MCF 10A (cell line): ENCODE measurements at regions not wholly inside any gene's neighbourhood (a gene's known extent, or its start where the extent isn't known, plus 50 kb on each side); places are given as distances from the start of the nearest gene placed in this dataset.

Experiments
- BruUV-seq: library from RNA; stranded (reverse); fragments of 400-500 nt; replicated peaks from 2 replicates; lab custom pipeline; 2021; lab: Mats Ljungman, UMichigan
- CTCF ChIA-PET: fragments of 300-600 bp; sonication (Branson Sonifier 250); formaldehyde crosslinking; extraction: SDS; loops from one replicate; lab custom pipeline; 2021; ENCODE audit warnings: antibody characterized with exemption, inconsistent platforms; lab: Yijun Ruan, JAX
- POLR2A ChIA-PET: fragments of 300-600, 350-650 bp; sonication (Branson Sonifier 250); formaldehyde crosslinking; extraction: SDS; loops from one replicate; lab custom pipeline; 2020; ENCODE audit warnings: antibody characterized with exemption, inconsistent platforms; lab: Yijun Ruan, JAX
- DNase-seq: peaks from one replicate; pipeline ENCODE4 v3.0.0-alpha.2; 2018; ENCODE audit not compliant: unreplicated experiment
- H3K27ac Mint-ChIP-seq: one replicate; pipeline ENCODE4 v1.8.0; 2022; ENCODE audit warnings: mild to moderate bottlenecking, low read depth, mixed read lengths; ENCODE audit not compliant: unreplicated experiment
- H3K27me3 Mint-ChIP-seq: one replicate; pipeline ENCODE4 v1.8.0; 2022; ENCODE audit warnings: mixed read lengths; ENCODE audit not compliant: insufficient read depth, unreplicated experiment
- H3K36me3 Mint-ChIP-seq: one replicate; pipeline ENCODE4 v1.8.0; 2022; ENCODE audit warnings: mild to moderate bottlenecking, moderate library complexity, mixed read lengths; ENCODE audit not compliant: insufficient read depth, unreplicated experiment
- H3K4me1 Mint-ChIP-seq: one replicate; pipeline ENCODE4 v1.8.0; 2022; ENCODE audit warnings: mixed read lengths; ENCODE audit not compliant: insufficient read depth, unreplicated experiment
- H3K4me3 Mint-ChIP-seq: one replicate; pipeline ENCODE4 v1.8.0; 2022; ENCODE audit warnings: mild to moderate bottlenecking, moderate library complexity, mixed read lengths; ENCODE audit not compliant: unreplicated experiment
- H3K9me3 Mint-ChIP-seq: one replicate; pipeline ENCODE4 v1.8.0; 2022; ENCODE audit warnings: mixed read lengths; ENCODE audit not compliant: unreplicated experiment
- CTCF ChIP-seq: fragments of 200-600 bp; IDR thresholded peaks from one replicate; pipeline ENCODE4 v1.8.0; 2022; ENCODE audit warnings: antibody characterized with exemption, mild to moderate bottlenecking; ENCODE audit not compliant: unreplicated experiment
- intact Hi-C: fragments of 100-400 bp; cut with micrococcal nuclease; formaldehyde crosslinking; loops from 2 replicates; pipeline ENCODE4 v1.14.1; 2022

- no peak for TF ChIP-seq CTCF
- ChIA-PET POLR2A (no interaction called here), CTCF (interaction anchor here (0.6 to 0.7 kb wide), 2 partner anchors 12 to 13 kb away, joined by 3 read pairs; no protein-coding TSS in a partner anchor)
- Mint-ChIP-seq H3K4me3 (no peak overlapping the region), H3K27ac (no peak overlapping the region), H3K9me3 (no peaks in the 10 kb centered on the region), H3K36me3 (no peaks in the 10 kb centered on the region), H3K4me1 (no peaks in the 10 kb centered on the region), H3K27me3 (no peaks in the 10 kb centered on the region)
- intact Hi-C loops = no loop called here
- DNase-seq = no peak
- BruUV-seq = no TSS peak
These were observed 69.8 kb upstream of the SEMA3A start for GRCh38 chr7:84264396-84264795.

GRCh38 chr7:84263106-84263505 lies 68.5 kb upstream of the SEMA3A start:
- H3K27me3 Mint-ChIP-seq = no peaks in the 10 kb centered on the region
- intact Hi-C loops = no loop called here

GRCh38 chr7:84261509-84261908 lies 66.9 kb upstream of the SEMA3A start:
- intact Hi-C loops = no loop called here
- Mint-ChIP-seq H3K27me3 (no peaks in the 10 kb centered on the region), H3K4me3 (no peak overlapping the region), H3K9me3 (no peaks in the 10 kb centered on the region), H3K4me1 (no peaks in the 10 kb centered on the region), H3K36me3 (no peaks in the 10 kb centered on the region), H3K27ac (no peak overlapping the region)
- ChIA-PET POLR2A (no interaction called here), CTCF (interaction anchor here (0.5 to 0.7 kb wide), 2 partner anchors 67 to 359 kb away, joined by 3 to 4 read pairs; no protein-coding TSS in a partner anchor)
- DNase-seq = no peak
- BruUV-seq = no TSS peak
- no peak for TF ChIP-seq CTCF

More at GRCh38 chr7:84263106-84263505, 68.5 kb upstream of the SEMA3A start:
- no peak overlapping the region for H3K4me3 Mint-ChIP-seq
- H3K36me3 Mint-ChIP-seq = no peaks in the 10 kb centered on the region
- DNase-seq = no peak
- no peak overlapping the region for H3K27ac Mint-ChIP-seq
- TF ChIP-seq CTCF = no peak
- ChIA-PET POLR2A (no interaction called here), CTCF (interaction anchor here (0.9 kb wide), 1 partner anchor 12 kb away, joined by 4 read pairs; no protein-coding TSS in a partner anchor)
- H3K4me1 Mint-ChIP-seq = no peaks in the 10 kb centered on the region
- no TSS peak for BruUV-seq
- no peaks in the 10 kb centered on the region for H3K9me3 Mint-ChIP-seq

- POLR2A ChIA-PET = no interaction called here
- CTCF ChIA-PET = no interaction called here
- Mint-ChIP-seq H3K4me3 (no peak overlapping the region), H3K36me3 (peaks cover 5% of the 10 kb centered on the region), H3K9me3 (no peaks in the 10 kb centered on the region), H3K27me3 (no peaks in the 10 kb centered on the region), H3K27ac (no peak overlapping the region), H3K4me1 (no peaks in the 10 kb centered on the region)
- TF ChIP-seq CTCF = no peak
- DNase-seq = no peak
- intact Hi-C loops = no loop called here
- BruUV-seq = no TSS peak
These were observed 64.0 kb upstream of the SEMA3A start for GRCh38 chr7:84258628-84259027.
